ENCODE measurements at regions not wholly inside any gene's neighbourhood (a gene's known extent, or its start where the extent isn't known, plus 50 kb on each side); places are given as distances from the start of the nearest gene placed in this dataset.

DNA sequence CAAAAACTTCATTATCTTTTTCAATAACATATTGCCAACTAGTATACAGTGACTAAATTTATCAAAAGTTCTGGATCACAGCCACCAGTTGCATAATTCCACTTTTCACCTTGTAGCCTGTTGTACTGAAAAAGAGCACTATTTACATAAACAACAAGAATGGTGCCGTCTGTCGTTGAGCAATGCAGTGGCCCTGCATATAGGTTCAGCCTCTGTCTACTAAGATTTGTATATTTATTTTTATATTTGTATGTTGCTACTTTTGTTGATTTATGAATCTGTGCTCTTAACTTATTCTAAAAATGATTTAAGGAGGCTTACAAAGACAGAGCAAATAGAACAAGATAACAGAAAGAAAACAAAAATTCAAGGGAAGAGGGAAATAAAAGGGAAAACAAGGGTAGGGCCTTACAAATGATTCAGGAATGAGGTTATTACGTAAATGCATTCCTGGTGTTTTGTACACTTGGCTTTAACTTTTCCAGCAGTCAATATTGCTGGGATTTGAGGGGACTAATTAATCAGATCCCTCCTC lies 257.6 kb upstream of the STT3B start:
- no peaks in the 10 kb centered on the region for H3K9me3 ChIP-seq
- TF ChIP-seq POLR2A (IDR thresholded peaks at IDR 0.05): no peak
- TF ChIP-seq POLR2AphosphoS5 (IDR thresholded peaks at IDR 0.05; ENCODE audit: insufficient read depth in 1 of 2, low read depth in 1 of 2): no peak
- TF ChIP-seq, protein P1, sequence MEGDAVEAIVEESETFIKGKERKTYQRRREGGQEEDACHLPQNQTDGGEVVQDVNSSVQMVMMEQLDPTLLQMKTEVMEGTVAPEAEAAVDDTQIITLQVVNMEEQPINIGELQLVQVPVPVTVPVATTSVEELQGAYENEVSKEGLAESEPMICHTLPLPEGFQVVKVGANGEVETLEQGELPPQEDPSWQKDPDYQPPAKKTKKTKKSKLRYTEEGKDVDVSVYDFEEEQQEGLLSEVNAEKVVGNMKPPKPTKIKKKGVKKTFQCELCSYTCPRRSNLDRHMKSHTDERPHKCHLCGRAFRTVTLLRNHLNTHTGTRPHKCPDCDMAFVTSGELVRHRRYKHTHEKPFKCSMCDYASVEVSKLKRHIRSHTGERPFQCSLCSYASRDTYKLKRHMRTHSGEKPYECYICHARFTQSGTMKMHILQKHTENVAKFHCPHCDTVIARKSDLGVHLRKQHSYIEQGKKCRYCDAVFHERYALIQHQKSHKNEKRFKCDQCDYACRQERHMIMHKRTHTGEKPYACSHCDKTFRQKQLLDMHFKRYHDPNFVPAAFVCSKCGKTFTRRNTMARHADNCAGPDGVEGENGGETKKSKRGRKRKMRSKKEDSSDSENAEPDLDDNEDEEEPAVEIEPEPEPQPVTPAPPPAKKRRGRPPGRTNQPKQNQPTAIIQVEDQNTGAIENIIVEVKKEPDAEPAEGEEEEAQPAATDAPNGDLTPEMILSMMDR (IDR thresholded peaks at IDR 0.05): no peak
- H3K27ac ChIP-seq: peak overlapping the region; percentile 25
- no peaks in the 10 kb centered on the region for H3K27me3 ChIP-seq
- DNase-seq (ENCODE audit: extremely low spot score in 2 of 2): no peak
- intact Hi-C loops (cut with DNase I): no loop called here
- H3K4me3 ChIP-seq: no peak overlapping the region
- H3K4me1 ChIP-seq: peaks cover 21% of the 10 kb centered on the region
- no peaks in the 10 kb centered on the region for H3K36me3 ChIP-seq

DNA sequence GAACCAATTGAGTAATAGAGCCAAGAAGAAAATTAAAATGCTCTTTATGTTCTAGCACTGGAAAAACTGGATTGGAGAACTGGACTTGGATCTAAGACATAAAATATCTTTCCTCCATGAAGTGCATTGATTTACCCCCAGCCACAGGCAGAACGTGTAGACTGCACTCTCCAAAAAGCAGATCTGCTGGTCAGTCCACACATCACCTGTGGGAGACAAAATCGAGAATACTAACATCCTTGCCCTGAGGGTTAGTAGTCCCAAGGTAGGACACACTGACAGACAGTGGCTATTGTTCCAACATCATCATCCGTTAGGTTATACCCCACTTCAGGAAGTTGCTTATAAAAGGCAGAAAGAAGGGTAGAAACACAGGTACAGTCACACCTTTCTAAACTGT lies 257.1 kb upstream of the STT3B start:
- Histone ChIP-seq H3K9me3 (no peaks in the 10 kb centered on the region), H3K27me3 (no peaks in the 10 kb centered on the region), H3K36me3 (no peaks in the 10 kb centered on the region), H3K4me1 (peaks cover 21% of the 10 kb centered on the region), H3K4me3 (no peak overlapping the region), H3K27ac (peak overlapping the region; percentile 25)
- no peak for DNase-seq (ENCODE audit: extremely low spot score in 2 of 2)
- intact Hi-C loops (cut with DNase I): no loop called here
- TF ChIP-seq POLR2A (IDR thresholded peaks at IDR 0.05) (no peak), POLR2AphosphoS5 (IDR thresholded peaks at IDR 0.05; ENCODE audit: insufficient read depth in 1 of 2, low read depth in 1 of 2) (no peak)
- TF ChIP-seq, protein P1 (IDR thresholded peaks at IDR 0.05): no peak

DNA sequence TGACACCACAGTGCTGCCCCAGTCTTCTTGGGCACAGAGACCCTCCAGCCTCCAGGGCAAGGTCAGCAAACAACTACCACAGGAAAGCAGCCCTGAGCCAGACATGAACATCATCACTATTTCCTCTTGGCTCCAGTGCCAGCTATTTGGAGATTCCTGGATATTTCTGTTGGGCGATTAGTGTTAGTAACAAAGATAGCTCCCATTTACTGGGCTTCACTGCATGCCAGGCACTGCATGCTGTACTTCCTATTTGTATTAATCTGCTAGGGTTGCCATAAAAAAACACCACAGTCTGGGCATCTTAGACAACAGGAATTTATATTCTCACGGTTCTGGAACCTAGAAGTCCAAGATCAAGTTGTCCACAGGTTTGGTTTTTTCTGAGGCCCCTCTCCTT lies 255.1 kb upstream of the STT3B start:
- TF ChIP-seq POLR2AphosphoS5 (IDR thresholded peaks at IDR 0.05; ENCODE audit: insufficient read depth in 1 of 2, low read depth in 1 of 2): peak in 1 of 2 donors; percentile 19
- no peak for TF ChIP-seq POLR2A (IDR thresholded peaks at IDR 0.05)
- DNase-seq (ENCODE audit: extremely low spot score in 2 of 2): no peak
- H3K4me3 ChIP-seq: no peak overlapping the region
- no peaks in the 10 kb centered on the region for H3K36me3 ChIP-seq
- no peaks in the 10 kb centered on the region for H3K27me3 ChIP-seq
- H3K27ac ChIP-seq: no peak overlapping the region
- intact Hi-C loops (cut with DNase I): no loop called here
- H3K9me3 ChIP-seq: no peaks in the 10 kb centered on the region
- peaks cover 21% of the 10 kb centered on the region for H3K4me1 ChIP-seq

DNA sequence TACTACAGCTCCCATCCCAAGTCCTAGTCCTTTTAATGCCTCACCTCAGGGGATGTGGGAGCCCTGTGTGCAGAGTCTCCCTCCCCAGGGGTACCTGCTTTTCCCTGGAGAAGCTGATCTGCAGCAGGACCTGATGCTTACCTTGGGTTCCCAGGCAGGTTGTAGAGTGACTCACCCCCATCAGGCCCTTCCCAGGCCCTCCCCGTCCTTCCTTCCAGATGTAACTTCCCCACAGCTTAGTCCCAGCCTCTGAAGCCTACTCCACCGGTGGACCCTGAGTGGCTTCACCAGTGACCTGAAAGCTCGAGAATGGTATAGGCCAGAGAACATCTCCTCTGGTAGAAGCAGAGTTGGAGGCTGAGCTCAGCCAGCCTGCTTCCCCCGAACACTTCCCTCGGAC lies 254.2 kb upstream of the STT3B start:
- Histone ChIP-seq H3K9me3 (no peaks in the 10 kb centered on the region), H3K36me3 (no peaks in the 10 kb centered on the region), H3K27ac (no peak overlapping the region), H3K4me3 (no peak overlapping the region), H3K27me3 (no peaks in the 10 kb centered on the region), H3K4me1 (peaks cover 21% of the 10 kb centered on the region)
- DNase-seq (ENCODE audit: extremely low spot score in 2 of 2): no peak
- intact Hi-C loops (cut with DNase I): no loop called here
- no peak for TF ChIP-seq POLR2A (IDR thresholded peaks at IDR 0.05)
- no peak for TF ChIP-seq POLR2AphosphoS5 (IDR thresholded peaks at IDR 0.05; ENCODE audit: insufficient read depth in 1 of 2, low read depth in 1 of 2)
- TF ChIP-seq, protein P1 (IDR thresholded peaks at IDR 0.05): no peak

DNA sequence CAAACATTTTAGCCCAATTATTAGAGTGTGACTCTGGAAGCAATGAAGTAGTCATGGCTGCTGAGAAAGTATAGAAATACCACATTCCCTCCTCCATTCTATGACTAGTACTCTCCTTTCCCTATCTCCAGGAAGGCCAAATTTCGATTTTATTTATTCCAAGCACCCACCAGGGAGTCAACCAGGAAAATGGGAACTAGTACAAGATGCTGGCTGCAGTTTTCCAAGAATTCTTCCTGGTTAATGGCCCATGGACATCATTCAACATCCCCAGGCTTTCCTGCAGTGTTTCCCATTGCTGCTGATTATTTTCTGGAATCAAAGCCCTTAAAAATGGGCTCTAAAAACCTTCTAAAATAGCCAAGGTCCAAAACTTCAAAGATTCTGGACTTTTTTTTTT lies 247.9 kb upstream of the STT3B start:
- DNase-seq (ENCODE audit: extremely low spot score in 2 of 2): no peak
- peaks cover 17% of the 10 kb centered on the region for H3K4me1 ChIP-seq
- H3K36me3 ChIP-seq: no peaks in the 10 kb centered on the region
- H3K27me3 ChIP-seq: no peaks in the 10 kb centered on the region
- intact Hi-C loops (cut with DNase I): no loop called here
- no peaks in the 10 kb centered on the region for H3K9me3 ChIP-seq
- no peak overlapping the region for H3K27ac ChIP-seq
- TF ChIP-seq, protein P1 (IDR thresholded peaks at IDR 0.05): no peak
- no peak for TF ChIP-seq POLR2A (IDR thresholded peaks at IDR 0.05)
- no peak for TF ChIP-seq POLR2AphosphoS5 (IDR thresholded peaks at IDR 0.05; ENCODE audit: insufficient read depth in 1 of 2, low read depth in 1 of 2)
- H3K4me3 ChIP-seq: no peak overlapping the region

Measured in vagina (tissue), 2 donors.